ENCODE measurements at regions not wholly inside any gene's neighbourhood (a gene's known extent, or its start where the extent isn't known, plus 50 kb on each side); places are given as distances from the start of the nearest gene placed in this dataset.

DNA sequence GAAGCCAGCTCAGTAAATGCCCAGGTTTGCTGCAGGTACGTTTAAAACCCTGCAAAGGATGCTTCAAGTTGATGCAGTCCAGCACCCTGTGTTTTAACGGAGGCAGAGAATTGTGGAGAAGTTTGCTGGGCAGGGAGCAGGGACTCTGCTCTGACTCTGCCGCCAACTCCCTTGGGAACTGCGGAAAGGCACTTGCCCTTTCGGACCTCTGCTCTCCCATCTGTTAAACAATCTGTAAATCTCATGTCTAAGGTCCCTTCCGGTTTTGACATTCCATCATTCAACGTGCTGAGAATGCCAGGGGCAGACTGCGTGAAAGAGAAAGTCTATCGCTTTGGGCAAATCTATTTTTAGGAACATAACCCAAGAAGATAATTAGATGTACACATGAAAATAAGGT lies 184.5 kb downstream of the OPA1 start:
- TF ChIP-seq, protein P1, sequence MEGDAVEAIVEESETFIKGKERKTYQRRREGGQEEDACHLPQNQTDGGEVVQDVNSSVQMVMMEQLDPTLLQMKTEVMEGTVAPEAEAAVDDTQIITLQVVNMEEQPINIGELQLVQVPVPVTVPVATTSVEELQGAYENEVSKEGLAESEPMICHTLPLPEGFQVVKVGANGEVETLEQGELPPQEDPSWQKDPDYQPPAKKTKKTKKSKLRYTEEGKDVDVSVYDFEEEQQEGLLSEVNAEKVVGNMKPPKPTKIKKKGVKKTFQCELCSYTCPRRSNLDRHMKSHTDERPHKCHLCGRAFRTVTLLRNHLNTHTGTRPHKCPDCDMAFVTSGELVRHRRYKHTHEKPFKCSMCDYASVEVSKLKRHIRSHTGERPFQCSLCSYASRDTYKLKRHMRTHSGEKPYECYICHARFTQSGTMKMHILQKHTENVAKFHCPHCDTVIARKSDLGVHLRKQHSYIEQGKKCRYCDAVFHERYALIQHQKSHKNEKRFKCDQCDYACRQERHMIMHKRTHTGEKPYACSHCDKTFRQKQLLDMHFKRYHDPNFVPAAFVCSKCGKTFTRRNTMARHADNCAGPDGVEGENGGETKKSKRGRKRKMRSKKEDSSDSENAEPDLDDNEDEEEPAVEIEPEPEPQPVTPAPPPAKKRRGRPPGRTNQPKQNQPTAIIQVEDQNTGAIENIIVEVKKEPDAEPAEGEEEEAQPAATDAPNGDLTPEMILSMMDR (IDR thresholded peaks at IDR 0.05) = no peak
- TF ChIP-seq POLR2AphosphoS5 (IDR thresholded peaks at IDR 0.05) (no peak), POLR2A (IDR thresholded peaks at IDR 0.05) (no peak)

Data from prostate gland (tissue), 2 donors.